NCI-H1694 (cell line): ENCODE measurements at regions not wholly inside any gene's neighbourhood (a gene's known extent, or its start where the extent isn't known, plus 50 kb on each side); places are given as distances from the start of the nearest gene placed in this dataset.

ENCODE experiments used
- DNase-seq: peaks from one replicate; lab custom pipeline; 2025; lab: John Stamatoyannopoulos, UW

- DNase-seq: no peak
Measured at GRCh38 chr14:83455561-83455960, 1921.9 kb upstream of the SEL1L start.

GRCh38 chr14:83461521-83461920 is 1927.9 kb upstream of the SEL1L start:
- DNase-seq: no peak

- no peak for DNase-seq
Measured at GRCh38 chr14:83462759-83463158, 1929.1 kb upstream of the SEL1L start.

GRCh38 chr14:83463500-83464098 is 1929.9 kb upstream of the SEL1L start:
- DNase-seq: peak; percentile 86

- no peak for DNase-seq
Measured at GRCh38 chr14:83467811-83468210, 1934.2 kb upstream of the SEL1L start.

GRCh38 chr14:83470466-83470865 is 1936.8 kb upstream of the SEL1L start:
- no peak for DNase-seq

GRCh38 chr14:83470959-83471695 is 1937.5 kb upstream of the SEL1L start:
- DNase-seq: no peak

- no peak for DNase-seq
Measured at GRCh38 chr14:83473416-83474235, 1940.0 kb upstream of the SEL1L start.

GRCh38 chr14:83478741-83479140 is 1945.1 kb upstream of the SEL1L start:
- no peak for DNase-seq

GRCh38 chr14:83483063-83483462 is 1949.4 kb upstream of the SEL1L start:
- no peak for DNase-seq

GRCh38 chr14:83485591-83485990 is 1951.9 kb upstream of the SEL1L start:
- DNase-seq: no peak

- no peak for DNase-seq
Measured at GRCh38 chr14:83491091-83491490, 1957.4 kb upstream of the SEL1L start.

GRCh38 chr14:83520837-83521236 is 1987.2 kb upstream of the SEL1L start:
- DNase-seq: no peak

GRCh38 chr14:83529531-83529930 is 1995.9 kb upstream of the SEL1L start:
- no peak for DNase-seq

GRCh38 chr14:83533734-83534133 is 1996.2 kb upstream of the FLRT2 start:
- DNase-seq: no peak

- no peak for DNase-seq
Measured at GRCh38 chr14:83534995-83535394, 1994.9 kb upstream of the FLRT2 start.

GRCh38 chr14:83535444-83535843 is 1994.5 kb upstream of the FLRT2 start:
- DNase-seq: no peak

- DNase-seq: no peak
Measured at GRCh38 chr14:83541147-83541546, 1988.8 kb upstream of the FLRT2 start.

- DNase-seq: no peak
Measured at GRCh38 chr14:83548061-83548839, 1981.7 kb upstream of the FLRT2 start.

- DNase-seq: no peak
Measured at GRCh38 chr14:83556065-83556464, 1973.9 kb upstream of the FLRT2 start.

GRCh38 chr14:83556746-83557453 is 1973.0 kb upstream of the FLRT2 start:
- DNase-seq: no peak

GRCh38 chr14:83558946-83559345 is 1971.0 kb upstream of the FLRT2 start:
- no peak for DNase-seq
